ENCODE measurements at regions not wholly inside any gene's neighbourhood (a gene's known extent, or its start where the extent isn't known, plus 50 kb on each side); places are given as distances from the start of the nearest gene placed in this dataset.

DNA sequence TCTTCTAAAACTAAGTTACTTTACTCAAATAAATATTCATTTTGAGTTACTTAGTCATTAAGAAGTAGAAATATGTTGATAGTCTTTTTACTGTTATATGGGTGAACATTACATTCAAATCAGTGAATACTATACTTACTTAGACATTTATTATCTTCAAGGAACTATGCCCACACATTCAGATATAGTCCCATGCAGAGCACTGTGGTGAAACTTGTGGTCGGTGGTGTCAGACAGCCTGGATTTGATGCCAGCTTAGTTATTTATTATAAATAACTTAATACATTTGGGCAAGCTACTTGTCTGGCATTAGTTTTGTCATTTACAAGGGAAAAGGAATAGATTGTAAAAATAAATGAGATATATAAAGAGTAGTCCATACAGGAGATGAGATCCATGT is 149.5 kb downstream of the RAP2B start:
- TF ChIP-seq, protein P1, sequence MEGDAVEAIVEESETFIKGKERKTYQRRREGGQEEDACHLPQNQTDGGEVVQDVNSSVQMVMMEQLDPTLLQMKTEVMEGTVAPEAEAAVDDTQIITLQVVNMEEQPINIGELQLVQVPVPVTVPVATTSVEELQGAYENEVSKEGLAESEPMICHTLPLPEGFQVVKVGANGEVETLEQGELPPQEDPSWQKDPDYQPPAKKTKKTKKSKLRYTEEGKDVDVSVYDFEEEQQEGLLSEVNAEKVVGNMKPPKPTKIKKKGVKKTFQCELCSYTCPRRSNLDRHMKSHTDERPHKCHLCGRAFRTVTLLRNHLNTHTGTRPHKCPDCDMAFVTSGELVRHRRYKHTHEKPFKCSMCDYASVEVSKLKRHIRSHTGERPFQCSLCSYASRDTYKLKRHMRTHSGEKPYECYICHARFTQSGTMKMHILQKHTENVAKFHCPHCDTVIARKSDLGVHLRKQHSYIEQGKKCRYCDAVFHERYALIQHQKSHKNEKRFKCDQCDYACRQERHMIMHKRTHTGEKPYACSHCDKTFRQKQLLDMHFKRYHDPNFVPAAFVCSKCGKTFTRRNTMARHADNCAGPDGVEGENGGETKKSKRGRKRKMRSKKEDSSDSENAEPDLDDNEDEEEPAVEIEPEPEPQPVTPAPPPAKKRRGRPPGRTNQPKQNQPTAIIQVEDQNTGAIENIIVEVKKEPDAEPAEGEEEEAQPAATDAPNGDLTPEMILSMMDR (IDR thresholded peaks at IDR 0.05; ENCODE audit: low read depth, low read length, missing control alignments) = no peak

GRCh38 chr3:153313302-153313965 is 151.4 kb downstream of the RAP2B start:
- in situ Hi-C loops (cut with HindIII; ENCODE audit: low sequenced_read_pairs) = no loop called here
- no peak overlapping the region for H3K4me3 ChIP-seq (ENCODE audit: low read depth, low read length)
- DNase-seq (ENCODE audit: low read depth) = no peak
- TF ChIP-seq, protein P1 (IDR thresholded peaks at IDR 0.05; ENCODE audit: low read depth, low read length, missing control alignments) = no peak

More for the DNA sequence above, 149.5 kb downstream of the RAP2B start:
- H3K4me3 ChIP-seq (ENCODE audit: low read depth, low read length) = no peak overlapping the region
- in situ Hi-C loops (cut with HindIII; ENCODE audit: low sequenced_read_pairs) = no loop called here
- no peak for DNase-seq (ENCODE audit: low read depth)

GRCh38 chr3:153314038-153314437 is 152.0 kb downstream of the RAP2B start:
- TF ChIP-seq, protein P1 (IDR thresholded peaks at IDR 0.05; ENCODE audit: low read depth, low read length, missing control alignments) = no peak
- DNase-seq (ENCODE audit: low read depth) = no peak
- H3K4me3 ChIP-seq (ENCODE audit: low read depth, low read length) = no peak overlapping the region
- in situ Hi-C loops (cut with HindIII; ENCODE audit: low sequenced_read_pairs) = no loop called here

DNA sequence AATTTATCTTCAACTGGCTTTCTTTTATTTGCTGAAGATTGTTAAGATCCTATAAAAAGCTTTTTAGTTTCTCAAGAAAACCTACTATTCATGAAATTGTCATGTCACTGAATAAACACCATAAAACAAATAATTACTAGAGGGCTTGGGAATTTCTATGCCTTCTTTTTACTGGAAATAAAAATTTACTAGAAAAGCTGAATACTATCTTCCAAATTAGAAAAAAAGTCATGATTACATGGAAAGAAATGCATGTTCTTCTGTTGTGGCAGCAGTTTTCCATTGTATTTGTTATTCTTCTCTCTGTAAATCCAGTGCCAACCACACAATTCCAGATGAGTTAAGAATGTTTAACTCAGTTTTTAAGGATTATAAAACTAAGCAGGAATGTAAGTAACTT is 153.8 kb downstream of the RAP2B start:
- in situ Hi-C loops (cut with HindIII; ENCODE audit: low sequenced_read_pairs) = no loop called here
- TF ChIP-seq, protein P1 (IDR thresholded peaks at IDR 0.05; ENCODE audit: low read depth, low read length, missing control alignments) = no peak
- H3K4me3 ChIP-seq (ENCODE audit: low read depth, low read length) = no peak overlapping the region
- no peak for DNase-seq (ENCODE audit: low read depth)

DNA sequence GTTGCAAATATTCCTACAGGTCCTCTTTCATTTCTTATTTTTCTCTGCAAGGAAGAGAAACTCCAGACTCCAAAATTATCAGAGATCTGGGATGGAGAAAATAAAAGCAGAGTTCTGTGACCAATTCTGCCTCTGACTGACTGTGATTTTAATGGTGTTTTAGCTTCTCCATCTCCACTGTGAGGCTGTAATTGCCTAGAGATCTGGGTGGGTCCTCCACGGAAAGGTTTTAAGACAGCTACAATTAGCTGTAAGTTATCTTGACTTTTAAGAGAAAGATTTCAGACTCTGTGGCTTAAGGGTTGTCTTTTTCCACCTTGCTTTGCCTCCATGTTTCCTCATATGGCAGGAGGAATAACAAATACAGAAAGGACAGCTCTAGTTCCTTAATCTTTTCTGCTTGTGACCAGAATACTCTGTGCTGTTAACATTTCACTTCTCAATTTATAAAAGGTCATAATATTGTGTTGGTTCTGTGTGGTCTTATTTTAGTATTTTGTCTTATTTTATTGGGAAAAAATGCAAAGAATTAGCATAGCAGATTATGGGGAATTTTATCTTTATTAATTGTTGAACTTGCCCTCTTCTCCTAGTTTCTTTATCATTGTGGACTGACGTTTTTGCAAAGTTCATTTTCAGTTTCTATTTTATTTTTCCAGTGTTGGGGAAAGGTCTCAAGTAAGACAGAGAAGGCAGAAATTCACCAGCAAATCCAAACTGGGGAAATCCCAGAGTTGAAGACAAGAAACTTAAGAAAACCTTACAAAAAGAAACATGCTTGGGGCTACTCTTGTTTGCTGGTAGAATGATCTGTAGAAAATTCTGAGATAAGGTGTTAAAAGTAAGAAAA is 157.9 kb downstream of the RAP2B start:
- no peak overlapping the region for H3K4me3 ChIP-seq (ENCODE audit: low read depth, low read length)
- no peak for DNase-seq (ENCODE audit: low read depth)
- in situ Hi-C loops (cut with HindIII; ENCODE audit: low sequenced_read_pairs) = no loop called here
- TF ChIP-seq, protein P1 (IDR thresholded peaks at IDR 0.05; ENCODE audit: low read depth, low read length, missing control alignments) = no peak

- TF ChIP-seq, protein P1 (IDR thresholded peaks at IDR 0.05; ENCODE audit: low read depth, low read length, missing control alignments) = no peak
- in situ Hi-C loops (cut with HindIII; ENCODE audit: low sequenced_read_pairs) = no loop called here
- no peak overlapping the region for H3K4me3 ChIP-seq (ENCODE audit: low read depth, low read length)
- DNase-seq (ENCODE audit: low read depth) = no peak
Measured at GRCh38 chr3:153320585-153321128, 158.6 kb downstream of the RAP2B start.

Measured in astrocyte of the cerebellum (primary cell).